ENCODE measurements at regions not wholly inside any gene's neighbourhood (a gene's known extent, or its start where the extent isn't known, plus 50 kb on each side); places are given as distances from the start of the nearest gene placed in this dataset.
"Not testable (repeated sequence)": the region's sequence is repeated elsewhere in the genome, so short reads cannot be mapped to it uniquely, and the experiment has no call there.

DNA sequence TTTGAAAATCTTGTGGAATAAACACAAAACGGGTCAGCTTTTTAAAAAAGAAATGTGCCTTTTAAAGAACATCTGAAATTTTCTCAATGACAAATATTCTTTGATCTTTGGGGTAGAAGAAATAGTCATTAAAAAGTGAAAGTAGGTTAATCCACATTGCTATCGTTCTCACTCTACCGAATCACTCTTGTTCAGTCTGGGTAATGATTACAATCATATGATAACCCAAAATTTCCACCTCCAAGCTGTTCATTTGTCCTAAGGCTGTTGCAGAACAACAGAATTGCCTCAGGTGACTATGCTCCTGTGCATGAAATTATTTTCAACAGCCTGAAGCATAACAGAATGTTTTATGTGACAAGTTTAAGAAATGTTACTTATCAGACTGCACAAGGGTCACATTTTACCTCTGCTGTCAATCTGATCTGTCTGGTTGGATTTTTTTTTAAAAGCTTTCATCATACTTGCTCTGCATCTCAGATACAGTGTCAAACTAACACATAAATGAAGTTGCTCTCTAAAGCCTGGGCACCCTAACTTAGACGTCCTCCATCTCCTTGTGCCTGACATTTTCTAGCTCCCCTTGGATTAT is 227.3 kb downstream of the LURAP1L start:
- DNase-seq, result no peak

DNA sequence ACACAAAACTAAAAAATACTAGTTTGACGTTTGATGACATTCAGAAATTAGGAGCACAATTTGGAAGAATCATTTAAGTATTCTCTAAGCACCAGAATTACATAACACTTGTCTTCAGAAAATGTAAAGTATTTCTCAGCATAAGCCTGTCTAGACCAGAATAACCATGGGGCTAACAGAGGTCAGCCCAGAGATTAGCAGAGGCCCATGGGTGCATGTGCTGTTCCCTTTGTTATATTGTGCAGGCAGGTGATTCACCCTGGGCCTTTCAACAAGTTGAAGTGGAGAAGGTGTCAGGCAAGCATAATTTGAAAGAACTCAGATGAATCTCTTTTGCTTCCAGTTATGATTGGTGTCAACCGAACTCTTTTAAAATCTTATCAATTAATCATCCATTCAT is 227.9 kb downstream of the LURAP1L start:
- no peak for DNase-seq

DNA sequence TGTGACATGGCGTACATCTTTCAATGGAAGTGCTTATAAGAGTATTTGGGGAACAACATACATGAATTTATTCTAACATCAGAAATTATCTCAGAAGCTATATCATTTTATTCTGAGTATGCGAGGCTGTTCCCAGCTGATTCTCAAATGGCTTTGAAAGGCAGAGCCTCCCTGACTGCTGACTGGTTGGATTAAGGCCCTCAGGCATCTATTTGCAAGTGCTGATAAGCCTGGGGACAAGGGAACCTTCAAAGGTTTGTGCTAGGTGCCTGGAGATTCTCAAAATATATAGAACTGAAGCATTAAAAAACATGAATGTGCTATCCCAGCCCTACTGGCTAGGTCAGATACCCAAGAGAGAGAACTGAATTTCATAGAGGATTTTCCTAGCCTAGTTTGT is 235.1 kb downstream of the LURAP1L start:
- no peak for DNase-seq

DNA sequence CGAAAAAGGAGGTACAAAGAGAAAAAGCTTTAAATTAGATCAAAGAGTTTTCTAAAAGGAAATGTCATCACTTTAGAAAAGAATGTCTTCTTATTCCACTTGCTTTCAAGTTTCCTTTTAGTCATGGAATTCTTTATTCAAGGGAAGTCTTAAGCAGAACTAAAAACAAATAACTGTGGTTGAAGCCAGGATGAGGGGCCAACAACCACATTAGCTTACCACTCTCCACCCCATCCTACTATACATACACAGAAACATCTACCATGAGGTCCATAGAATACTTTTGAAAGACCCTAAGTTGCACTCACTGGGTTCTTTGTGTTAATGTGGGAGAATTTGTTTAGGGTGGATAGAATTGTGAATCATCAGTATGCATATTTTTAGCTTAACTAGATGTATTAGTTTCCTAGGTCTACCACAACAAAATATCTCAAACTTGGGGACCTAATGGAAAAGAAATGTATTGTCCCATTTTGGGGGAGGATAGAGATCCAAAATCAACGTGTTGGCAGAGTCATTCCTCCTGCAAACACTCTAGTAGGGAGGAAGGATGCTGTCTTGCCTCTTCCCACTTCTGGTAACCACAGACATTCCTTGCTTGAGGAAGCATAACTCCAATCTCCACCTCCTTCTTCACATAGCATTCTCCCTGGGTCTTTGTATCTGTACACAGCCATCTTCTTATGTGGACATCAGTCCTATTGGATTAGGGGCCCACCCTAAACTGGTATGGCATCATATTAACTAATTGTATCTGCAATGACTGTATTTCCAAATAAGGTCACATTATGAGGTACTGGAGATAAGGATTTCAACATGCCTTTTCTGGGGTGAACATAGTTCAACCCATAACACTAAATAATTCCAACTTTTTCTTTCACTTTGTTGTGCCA is 239.4 kb downstream of the LURAP1L start:
- no peak for DNase-seq

DNA sequence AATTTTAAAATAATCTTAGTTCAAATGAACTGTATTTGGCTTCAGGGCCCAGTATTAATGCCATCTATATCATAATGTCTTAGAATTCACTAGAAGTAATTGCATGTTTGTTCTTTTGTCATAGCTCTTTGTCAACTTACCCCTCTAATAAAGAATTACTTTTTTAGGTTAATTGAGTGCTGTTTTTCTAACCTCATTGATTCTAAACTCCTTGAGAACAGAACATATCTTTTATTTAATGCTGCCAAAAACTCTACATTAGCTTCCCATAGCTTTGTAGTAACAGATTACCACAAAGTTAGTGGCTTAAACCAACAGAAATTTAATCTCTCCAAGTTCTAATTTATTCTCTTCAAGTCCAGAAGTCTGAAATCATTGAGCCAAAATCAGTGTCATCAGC is 242.4 kb downstream of the LURAP1L start:
- DNase-seq, result no peak

DNA sequence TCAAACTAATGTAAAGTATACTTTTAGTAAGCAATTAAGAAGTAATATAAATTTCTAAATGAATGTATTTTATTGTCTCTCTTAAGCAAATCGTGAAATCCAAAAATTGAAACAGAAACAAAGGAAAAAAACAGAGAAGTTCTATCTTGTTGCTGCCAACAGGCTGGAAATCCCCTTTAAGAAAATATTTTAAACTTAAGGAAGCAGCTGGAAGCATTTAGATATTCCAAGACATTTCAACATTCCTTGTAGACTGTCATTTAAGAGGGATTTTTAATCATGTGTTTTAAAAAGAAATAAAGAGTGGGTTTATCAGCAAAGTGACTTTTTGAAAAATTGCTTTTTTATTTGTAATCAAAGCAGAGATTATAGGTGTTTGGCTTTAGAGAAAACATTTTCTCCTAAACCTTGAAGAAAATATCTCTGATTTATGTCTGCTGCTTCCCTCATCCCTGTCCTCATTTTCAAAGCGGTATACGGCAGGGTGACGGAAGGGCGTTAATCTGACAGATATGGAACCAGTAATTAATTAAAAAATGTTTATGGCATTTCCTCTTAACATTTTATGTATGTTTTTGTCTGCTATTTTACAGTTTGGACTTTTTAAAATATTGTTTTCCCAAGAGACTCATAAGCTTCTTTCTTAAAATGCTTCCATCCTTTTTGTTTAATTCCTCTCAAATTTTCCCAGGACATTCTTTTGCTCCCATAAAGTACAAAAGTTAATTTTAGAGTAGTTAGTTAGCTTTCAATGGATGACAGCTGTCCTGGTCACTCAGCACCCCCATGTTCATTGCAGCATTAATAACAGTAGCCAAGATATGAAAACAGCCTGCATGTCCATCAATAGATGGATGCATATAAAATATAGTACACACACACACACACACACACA is 245.6 kb downstream of the LURAP1L start:
- no peak for DNase-seq

DNA sequence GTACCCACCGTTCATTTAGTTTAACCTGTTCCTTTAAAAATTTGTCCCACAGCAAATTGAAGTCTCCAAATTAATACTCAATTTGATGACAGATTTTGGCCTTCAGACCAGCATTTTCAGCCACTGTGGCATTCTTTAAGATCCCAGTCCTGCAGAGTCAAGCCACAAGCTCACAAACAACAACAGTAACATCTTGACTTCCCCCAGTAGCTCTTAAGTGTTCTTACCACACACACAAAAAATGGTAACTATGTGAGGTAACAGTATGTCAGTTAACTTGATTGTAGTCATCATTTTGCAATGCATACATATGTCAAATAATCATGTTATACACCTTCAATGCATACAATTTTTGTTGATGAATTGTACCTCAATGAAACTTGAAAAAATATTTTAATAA is 247.9 kb downstream of the LURAP1L start:
- DNase-seq, result no peak

- DNase-seq, result no peak
Observed at GRCh38 chr9:13023498-13023897, 248.7 kb downstream of the LURAP1L start.

GRCh38 chr9:13026956-13027355 is 252.1 kb downstream of the LURAP1L start:
- no peak for DNase-seq

DNA sequence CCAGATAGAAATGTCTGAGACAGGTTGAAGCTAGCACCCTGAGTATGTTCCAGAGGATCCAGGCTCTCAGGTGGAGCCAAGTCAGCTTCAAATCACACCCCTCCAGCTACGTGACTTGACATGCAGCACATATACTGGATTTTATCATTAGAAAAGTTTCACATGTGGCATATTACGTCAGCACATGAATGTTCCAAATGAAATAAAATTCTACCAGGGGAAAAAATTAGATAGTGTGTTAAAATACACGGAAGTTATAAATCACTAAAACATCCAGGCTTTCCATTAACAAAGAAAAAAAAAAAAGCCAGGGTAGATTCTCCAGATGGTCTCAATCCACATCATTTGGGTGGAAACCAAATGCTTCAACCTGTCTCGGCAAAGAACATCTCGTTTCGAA is 251.6 kb downstream of the MPDZ start:
- no peak for DNase-seq

DNA sequence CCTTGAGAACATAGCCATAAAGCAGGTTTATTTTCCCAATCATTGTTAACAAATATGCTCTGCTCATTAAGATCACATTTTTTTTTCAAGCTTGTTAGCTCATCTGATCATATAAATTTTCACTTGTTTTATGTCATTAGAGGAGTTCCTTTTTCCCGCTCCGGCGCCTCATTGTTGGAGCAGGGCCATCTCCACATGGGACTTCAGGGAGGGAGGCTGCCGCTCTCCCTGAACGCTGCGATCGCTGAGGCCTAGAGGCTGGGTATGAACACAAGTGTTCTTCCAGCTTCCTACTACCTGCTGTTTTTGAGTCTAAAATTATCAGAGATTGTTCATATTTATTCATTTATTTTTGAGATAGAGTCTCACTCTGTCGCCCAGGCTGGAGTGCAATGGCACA is 246.9 kb downstream of the MPDZ start:
- DNase-seq, result no peak

DNA sequence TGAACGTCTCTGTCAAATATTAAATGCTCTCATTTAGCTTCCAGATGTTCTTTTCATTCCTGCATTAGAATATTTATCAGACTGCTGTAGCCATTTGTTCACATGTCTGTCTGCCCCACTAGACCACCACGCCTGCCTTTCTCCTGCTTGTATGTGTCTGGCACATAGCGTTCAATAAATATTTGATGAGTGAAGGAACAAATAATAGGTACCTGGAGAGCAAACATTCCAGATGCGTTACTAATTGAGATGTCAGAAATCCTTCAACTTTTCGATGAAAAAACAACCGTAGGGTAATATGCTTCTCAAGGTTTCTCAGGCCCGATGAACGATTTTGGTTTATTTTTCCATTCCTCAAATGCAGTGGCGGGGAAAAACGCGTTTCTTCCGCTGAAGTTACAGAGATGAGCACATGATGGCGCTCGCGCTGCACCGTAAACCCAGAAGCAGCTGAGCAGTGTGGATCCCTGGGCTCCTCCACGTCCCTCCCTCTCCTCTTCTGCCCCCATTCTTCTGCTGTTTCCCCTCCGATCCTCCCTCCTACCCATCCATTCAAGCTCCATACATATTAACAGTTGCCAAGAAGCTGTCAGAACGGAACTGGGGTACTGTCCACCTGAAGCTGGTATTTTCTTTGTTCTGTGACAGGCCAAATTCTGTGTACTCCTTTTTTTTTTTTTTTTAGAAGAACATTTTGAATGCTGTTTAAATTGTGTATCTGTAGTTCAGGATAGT is 245.4 kb downstream of the MPDZ start:
- peak; percentile 47 for DNase-seq

- no peak for DNase-seq
Observed at GRCh38 chr9:13034694-13035002, 244.8 kb downstream of the MPDZ start.

DNA sequence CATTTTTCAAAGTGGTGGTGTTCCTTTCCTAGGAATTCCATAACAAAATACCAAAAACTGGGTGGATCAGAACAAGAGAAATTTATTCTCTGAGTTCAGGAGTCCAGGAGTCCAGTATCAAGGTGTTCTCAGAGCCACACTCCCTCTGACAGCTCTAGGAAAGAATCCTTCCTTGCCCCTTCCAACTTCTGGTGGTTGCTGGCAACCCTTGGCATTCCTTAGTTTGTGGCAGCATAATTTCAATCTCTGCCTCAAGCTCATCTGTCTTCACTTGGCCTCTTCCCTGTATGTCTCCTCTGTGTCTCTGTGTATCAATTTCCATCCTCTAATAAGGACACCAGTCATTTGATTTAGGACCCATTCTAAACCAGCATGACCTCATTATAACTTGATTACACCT is 243.7 kb downstream of the MPDZ start:
- DNase-seq, result no peak

DNA sequence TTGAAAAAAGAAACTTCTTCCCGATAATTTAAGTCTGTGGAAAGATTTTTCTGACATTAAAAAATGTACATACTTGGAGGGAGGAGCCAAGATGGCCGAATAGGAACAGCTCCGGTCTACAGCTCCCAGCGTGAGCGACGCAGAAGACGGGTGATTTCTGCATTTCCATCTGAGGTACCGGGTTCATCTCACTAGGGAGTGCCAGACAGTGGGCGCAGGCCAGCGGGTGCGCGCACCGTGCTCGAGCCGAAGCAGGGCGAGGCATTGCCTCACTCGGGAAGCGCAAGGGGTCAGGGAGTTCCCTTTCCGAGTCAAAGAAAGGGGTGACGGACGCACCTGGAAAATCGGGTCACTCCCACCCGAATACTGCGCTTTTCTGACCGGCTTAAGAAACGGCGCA is 241.7 kb downstream of the MPDZ start:
- not testable (repeated sequence) for DNase-seq

DNA sequence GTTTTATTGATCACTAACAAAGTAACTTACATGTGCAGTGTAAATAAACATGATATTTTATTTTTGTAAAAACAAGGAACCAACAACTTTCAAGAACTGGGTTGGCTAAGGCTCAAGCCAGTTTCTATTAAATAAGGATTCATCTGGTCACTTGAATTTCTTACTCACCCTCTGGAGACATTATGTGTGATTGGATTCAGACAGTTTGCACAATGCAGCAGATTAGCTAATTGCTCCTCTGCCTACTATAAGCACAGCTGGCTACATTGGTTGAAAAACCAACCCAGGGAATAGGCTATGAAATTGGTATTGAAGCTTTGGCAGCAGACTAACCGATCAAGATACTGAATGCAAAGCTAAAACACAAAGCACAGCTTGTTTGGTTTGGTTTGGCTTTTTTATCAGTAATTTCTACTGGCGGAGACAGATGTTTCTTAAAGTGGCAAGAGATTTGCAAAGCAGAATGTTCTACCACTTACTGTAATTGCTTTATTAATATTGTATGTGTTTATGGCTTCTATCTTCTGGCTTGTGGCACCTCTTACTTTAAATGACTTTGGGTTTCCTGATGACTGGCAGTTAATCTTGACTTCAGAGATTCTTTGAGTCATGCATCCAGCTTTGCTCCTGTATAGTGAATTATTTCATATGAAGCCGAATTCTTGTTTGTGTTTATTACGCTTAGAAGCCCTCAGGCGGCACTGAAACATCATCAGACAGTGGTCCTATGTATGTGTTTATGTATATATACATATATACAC is 231.5 kb downstream of the MPDZ start:
- DNase-seq, result no peak

- peak; percentile 3 for DNase-seq
Observed at GRCh38 chr9:13049223-13049622, 230.3 kb downstream of the MPDZ start.

DNA sequence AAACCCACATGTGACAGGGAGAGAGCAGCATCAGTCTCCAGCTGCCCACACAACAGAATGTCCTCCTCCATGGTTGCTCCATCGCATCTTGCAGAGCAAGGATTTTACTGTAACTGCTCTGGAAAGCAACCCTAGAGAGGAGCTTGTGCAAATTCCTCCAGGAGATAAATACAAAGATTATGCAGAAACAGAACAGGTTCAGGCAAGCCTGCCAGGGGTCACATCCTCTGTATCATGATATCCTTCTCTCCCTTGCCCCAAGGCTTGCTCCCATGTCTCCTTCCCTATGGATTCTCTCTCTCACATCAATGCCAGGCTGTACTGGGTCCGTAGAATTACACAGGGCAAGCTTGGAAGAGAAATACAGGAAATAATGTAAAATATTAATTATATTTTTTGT is 226.0 kb downstream of the MPDZ start:
- no peak for DNase-seq

DNA sequence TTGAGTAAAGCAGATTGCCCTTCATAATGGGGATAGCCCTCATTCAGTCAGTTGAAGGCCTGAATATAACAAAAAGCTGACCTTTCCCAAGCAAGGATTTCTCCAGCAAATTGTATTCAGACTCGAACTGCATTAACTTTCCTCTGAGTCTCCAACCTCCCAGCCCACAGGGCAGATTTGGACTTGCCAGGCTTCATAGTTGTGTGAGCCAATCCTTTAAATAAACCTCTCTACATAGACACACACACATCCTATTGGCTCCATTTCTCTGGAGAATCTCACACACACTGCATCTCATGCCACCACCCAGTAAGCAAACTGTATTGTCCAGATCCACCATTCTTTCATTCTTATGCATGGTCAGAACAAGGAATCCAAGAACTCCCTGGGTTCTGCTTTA is 225.1 kb downstream of the MPDZ start:
- DNase-seq, result no peak

All from DMS79 (cell line).